Loucy (cell line): ENCODE measurements at regions not wholly inside any gene's neighbourhood (a gene's known extent, or its start where the extent isn't known, plus 50 kb on each side); places are given as distances from the start of the nearest gene placed in this dataset.
"Not testable (repeated sequence)": the region's sequence is repeated elsewhere in the genome, so short reads cannot be mapped to it uniquely, and the experiment has no call there.

Experiments
- H2AFZ ChIP-seq: fragments of 200-600 bp; sonication (generic); 2 replicates; pipeline ENCODE4 v1.6.0; 2016; ENCODE audit warnings: antibody characterized with exemption, mild to moderate bottlenecking, low read length, moderate library complexity
- H3F3A ChIP-seq: fragments of 200-600 bp; 2 replicates; pipeline ENCODE4 v1.6.0; 2016; ENCODE audit warnings: antibody characterized with exemption, low read depth, mild to moderate bottlenecking
- H3K27me3 ChIP-seq: fragments of 200-600 bp; sonication (generic); 2 replicates; pipeline ENCODE4 v1.6.1; 2014; ENCODE audit warnings: low read length, mild to moderate bottlenecking; ENCODE audit not compliant: insufficient read depth, poor library complexity, severe bottlenecking
- H3K36me3 ChIP-seq: fragments of 200-600 bp; sonication (generic); 2 replicates; pipeline ENCODE4 v1.6.1; 2016; ENCODE audit warnings: low read length; ENCODE audit not compliant: insufficient read depth
- H3K4me1 ChIP-seq: fragments of 200-600 bp; sonication (generic); 2 replicates; pipeline ENCODE4 v1.5.1; 2014; ENCODE audit warnings: low read length, mild to moderate bottlenecking; ENCODE audit not compliant: insufficient read depth, poor library complexity, severe bottlenecking
- H3K4me2 ChIP-seq: fragments of 200-600 bp; sonication (generic); 2 replicates; pipeline ENCODE4 v1.6.0; 2014; ENCODE audit warnings: antibody characterized with exemption, low read length, low read depth, mild to moderate bottlenecking; ENCODE audit not compliant: poor library complexity, severe bottlenecking
- H3K4me3 ChIP-seq: fragments of 200-600 bp; sonication (generic); 2 replicates; pipeline ENCODE4 v1.5.1; 2014; ENCODE audit warnings: low read length, mild to moderate bottlenecking, mixed read lengths; ENCODE audit not compliant: poor library complexity, severe bottlenecking
- H3K79me2 ChIP-seq: fragments of 200-600 bp; sonication (generic); 2 replicates; pipeline ENCODE4 v1.6.1; 2014; ENCODE audit warnings: low read length; ENCODE audit not compliant: insufficient read depth
- H3K9ac ChIP-seq: fragments of 200-600 bp; sonication (generic); 2 replicates; pipeline ENCODE4 v1.6.0; 2014; ENCODE audit warnings: mild to moderate bottlenecking, low read depth, low read length, moderate library complexity; ENCODE audit not compliant: poor library complexity, severe bottlenecking
- H3K9me2 ChIP-seq: fragments of 200-600 bp; sonication (generic); replicated peaks from 2 replicates; pipeline ENCODE4 v1.6.1; 2016; ENCODE audit warnings: low read depth, low read length, mixed read lengths
- H3K9me3 ChIP-seq: fragments of 200-600 bp; sonication (generic); 2 replicates; pipeline ENCODE4 v1.6.1; 2014; ENCODE audit warnings: mild to moderate bottlenecking, antibody characterized with exemption, low read length, low read depth; ENCODE audit not compliant: insufficient read depth
- H4K20me1 ChIP-seq: fragments of 200-600 bp; sonication (generic); 2 replicates; pipeline ENCODE4 v1.6.0; 2014; ENCODE audit warnings: antibody characterized with exemption, low read length, mild to moderate bottlenecking; ENCODE audit not compliant: insufficient read depth, poor library complexity, severe bottlenecking
- CTCF ChIP-seq: fragments of 200-600 bp; sonication (generic); conservative IDR thresholded peaks from 2 replicates; pipeline ENCODE4 v1.5.1; 2014; ENCODE audit warnings: mild to moderate bottlenecking, antibody characterized with exemption, low read length
- EZH2phosphoT487 ChIP-seq: fragments of 200-600 bp; IDR thresholded peaks from 2 replicates; pipeline ENCODE4 v1.6.1; 2018; ENCODE audit warnings: antibody characterized with exemption, mild to moderate bottlenecking, moderate library complexity, borderline replicate concordance

DNA sequence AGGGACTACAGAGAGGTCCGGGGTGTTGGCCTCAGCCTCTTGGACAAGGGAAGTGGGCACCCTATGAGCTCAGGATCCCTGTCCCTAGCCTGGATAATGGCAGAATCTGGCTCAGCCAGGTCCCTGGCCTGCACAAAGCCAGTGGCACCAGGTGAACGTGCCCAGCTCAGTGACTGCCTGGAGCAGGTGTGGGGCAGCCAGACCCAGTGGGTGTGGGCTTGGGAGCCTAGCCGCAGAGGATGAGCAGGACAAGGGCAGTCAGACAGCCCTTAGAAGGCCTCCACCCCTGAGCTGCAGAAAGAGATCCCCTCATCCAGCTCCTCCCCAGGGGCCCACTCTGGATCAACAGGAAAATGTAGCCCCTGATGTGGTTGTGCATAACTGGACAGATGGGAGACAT is 585.3 kb downstream of the KCNJ18 start:
- Histone ChIP-seq H4K20me1 (no peaks in the 10 kb centered on the region), H3K4me1 (no peaks in the 10 kb centered on the region), H3K79me2 (no peaks in the 10 kb centered on the region), H3K9me3 (no peaks in the 10 kb centered on the region), H3K36me3 (no peaks in the 10 kb centered on the region), H3K27me3 (no peaks in the 10 kb centered on the region), H3K4me2 (no peak overlapping the region), H3K4me3 (no peak overlapping the region), H3F3A (no peaks in the 10 kb centered on the region), H3K9ac (no peak overlapping the region), H3K9me2 (no peaks in the 10 kb centered on the region), H2AFZ (no peak overlapping the region)
- no peak for TF ChIP-seq EZH2phosphoT487

DNA sequence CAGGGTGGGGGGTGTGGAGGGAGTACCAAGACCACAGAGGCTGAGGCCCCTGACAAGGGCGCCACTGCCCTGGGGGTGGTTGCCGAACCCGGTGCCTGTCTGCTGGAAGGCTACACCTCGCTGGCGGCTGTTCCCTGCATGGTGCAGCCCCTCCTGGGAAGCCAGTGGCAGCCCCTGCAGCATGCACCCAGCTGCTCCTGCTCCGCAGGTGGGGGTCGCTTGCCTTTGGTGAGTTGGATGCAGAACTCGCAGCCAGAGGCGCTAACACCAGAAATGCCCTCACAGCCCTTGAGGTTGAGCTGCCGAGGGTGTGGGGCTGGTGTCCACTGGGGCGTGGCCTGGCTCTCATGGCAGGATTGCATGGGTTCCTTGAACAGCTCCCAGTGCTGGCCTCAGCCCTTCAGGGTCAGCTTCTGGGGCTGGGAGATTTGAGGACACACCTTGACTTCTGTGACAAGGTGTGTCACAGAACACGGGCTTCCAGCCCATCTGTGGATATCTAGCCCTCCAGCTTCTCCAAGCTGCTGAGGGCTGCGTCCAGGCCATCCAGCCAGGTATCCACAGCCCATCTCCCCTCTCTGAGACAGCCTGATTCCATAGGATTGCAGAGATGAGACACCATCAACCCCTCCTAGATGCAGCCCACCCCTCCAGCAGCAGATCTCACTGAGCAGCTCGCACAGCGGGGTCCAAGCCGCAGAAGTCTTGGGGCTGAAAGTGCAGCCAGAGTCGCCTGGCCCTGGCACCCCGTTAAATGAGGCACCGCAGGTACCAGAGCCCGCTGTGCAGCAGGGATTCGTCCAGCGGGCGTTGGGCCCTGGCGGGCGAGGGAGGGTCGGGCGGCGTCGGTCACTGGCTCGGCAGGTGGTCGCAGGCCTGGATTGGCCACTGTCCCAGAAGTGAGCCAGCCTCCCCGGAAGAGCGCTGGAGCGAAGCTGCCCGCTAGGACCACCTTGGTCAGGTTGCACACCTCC is 586.3 kb downstream of the KCNJ18 start:
- no peaks in the 10 kb centered on the region for H3F3A ChIP-seq
- no peaks in the 10 kb centered on the region for H3K79me2 ChIP-seq
- H4K20me1 ChIP-seq: no peaks in the 10 kb centered on the region
- H3K36me3 ChIP-seq: no peaks in the 10 kb centered on the region
- H3K27me3 ChIP-seq: no peaks in the 10 kb centered on the region
- H3K9me3 ChIP-seq: no peaks in the 10 kb centered on the region
- H3K4me3 ChIP-seq: no peak overlapping the region
- no peak overlapping the region for H3K9ac ChIP-seq
- no peak overlapping the region for H2AFZ ChIP-seq
- H3K4me2 ChIP-seq: no peak overlapping the region
- no peaks in the 10 kb centered on the region for H3K4me1 ChIP-seq
- no peaks in the 10 kb centered on the region for H3K9me2 ChIP-seq
- TF ChIP-seq CTCF: no peak

- Histone ChIP-seq H3K79me2 (no peaks in the 10 kb centered on the region), H2AFZ (no peak overlapping the region), H3K4me1 (no peaks in the 10 kb centered on the region), H3K4me2 (no peak overlapping the region), H3K9me3 (no peaks in the 10 kb centered on the region), H3K9ac (no peak overlapping the region), H3K4me3 (no peak overlapping the region), H3K27me3 (no peaks in the 10 kb centered on the region), H3F3A (no peaks in the 10 kb centered on the region), H3K9me2 (no peaks in the 10 kb centered on the region), H3K36me3 (no peaks in the 10 kb centered on the region), H4K20me1 (no peaks in the 10 kb centered on the region)
- TF ChIP-seq CTCF (no peak), EZH2phosphoT487 (no peak)
Observed at GRCh38 chr17:22286337-22287041, 594.2 kb downstream of the KCNJ18 start.

GRCh38 chr17:22298484-22298951 is 606.2 kb downstream of the KCNJ18 start:
- not testable (repeated sequence) for H3K4me3 ChIP-seq

More at GRCh38 chr17:22298484-22298951, 606.2 kb downstream of the KCNJ18 start:
- H3K79me2 ChIP-seq, H3K9me2 ChIP-seq, H3K4me1 ChIP-seq, H3F3A ChIP-seq, H3K4me2 ChIP-seq, H3K36me3 ChIP-seq, H4K20me1 ChIP-seq, H2AFZ ChIP-seq, H3K27me3 ChIP-seq, H3K9ac ChIP-seq, H3K9me3 ChIP-seq: not testable (repeated sequence)
